Activated CD4-positive, alpha-beta T cell treated with anti-CD3 and anti-CD28 coated beads for 1 hour (primary cell): ENCODE measurements at regions not wholly inside any gene's neighbourhood (a gene's known extent, or its start where the extent isn't known, plus 50 kb on each side); places are given as distances from the start of the nearest gene placed in this dataset.

Source experiments
- DNase-seq: peaks from one replicate; pipeline ENCODE4 v3.0.0-alpha.2; 2020

- no peak for DNase-seq
These were observed 208.2 kb downstream of the KIF26A start for GRCh38 chr14:104346608-104347007.

DNA sequence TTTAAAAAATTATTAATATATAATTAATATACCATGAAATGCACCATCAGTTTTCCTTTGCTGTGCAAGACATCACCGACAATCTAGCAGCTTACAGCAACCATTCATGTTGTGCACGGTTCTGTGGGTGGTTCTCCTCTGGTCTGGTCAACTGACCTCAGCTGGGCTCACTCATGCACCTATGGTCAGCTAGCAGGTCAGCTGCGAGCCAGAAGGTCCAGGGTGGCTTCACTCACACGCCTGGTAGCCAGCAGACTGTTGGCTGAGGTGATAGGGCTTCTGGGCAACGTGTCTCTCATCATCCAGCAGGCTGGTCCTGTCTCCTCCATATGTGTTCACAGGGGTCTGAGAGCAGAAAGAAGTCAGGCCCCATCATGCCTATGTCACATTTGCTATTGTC is 210.4 kb downstream of the KIF26A start:
- no peak for DNase-seq

- no peak for DNase-seq
These were observed 211.6 kb downstream of the KIF26A start for GRCh38 chr14:104349950-104350349.

GRCh38 chr14:104350463-104351185 is 212.2 kb downstream of the KIF26A start:
- DNase-seq = no peak

DNA sequence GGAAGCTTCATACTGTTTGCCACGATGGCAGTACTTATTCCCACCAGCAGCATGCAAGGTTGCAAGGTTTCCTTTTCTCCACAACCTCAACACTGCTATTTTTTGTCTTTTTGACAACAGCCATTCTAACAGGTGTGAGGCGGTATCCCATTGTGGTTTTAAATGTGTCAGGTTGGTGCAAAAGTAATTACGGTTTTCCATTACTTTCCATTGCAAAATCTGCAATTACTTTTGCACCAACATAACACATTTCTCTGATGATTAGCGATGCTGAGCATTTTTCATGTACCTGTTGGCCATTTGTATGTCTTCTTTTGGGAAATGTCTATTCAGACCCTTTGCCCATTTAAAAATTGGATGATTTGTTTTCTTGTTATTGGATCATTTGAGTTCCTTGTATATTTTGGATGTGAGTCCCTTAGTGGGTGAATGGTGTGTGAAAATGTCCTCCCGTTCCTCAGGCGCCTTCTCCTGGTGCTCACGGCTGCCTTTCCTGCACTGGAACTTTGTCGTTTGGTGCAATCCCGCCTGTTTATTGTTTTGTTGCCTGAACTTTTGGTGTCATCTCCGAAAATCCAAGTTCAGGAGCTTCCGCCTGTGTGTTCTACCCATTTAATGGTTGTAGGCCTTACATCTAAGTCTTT is 213.6 kb downstream of the KIF26A start:
- no peak for DNase-seq

- DNase-seq = no peak
These were observed 214.3 kb downstream of the KIF26A start for GRCh38 chr14:104352493-104353220.

DNA sequence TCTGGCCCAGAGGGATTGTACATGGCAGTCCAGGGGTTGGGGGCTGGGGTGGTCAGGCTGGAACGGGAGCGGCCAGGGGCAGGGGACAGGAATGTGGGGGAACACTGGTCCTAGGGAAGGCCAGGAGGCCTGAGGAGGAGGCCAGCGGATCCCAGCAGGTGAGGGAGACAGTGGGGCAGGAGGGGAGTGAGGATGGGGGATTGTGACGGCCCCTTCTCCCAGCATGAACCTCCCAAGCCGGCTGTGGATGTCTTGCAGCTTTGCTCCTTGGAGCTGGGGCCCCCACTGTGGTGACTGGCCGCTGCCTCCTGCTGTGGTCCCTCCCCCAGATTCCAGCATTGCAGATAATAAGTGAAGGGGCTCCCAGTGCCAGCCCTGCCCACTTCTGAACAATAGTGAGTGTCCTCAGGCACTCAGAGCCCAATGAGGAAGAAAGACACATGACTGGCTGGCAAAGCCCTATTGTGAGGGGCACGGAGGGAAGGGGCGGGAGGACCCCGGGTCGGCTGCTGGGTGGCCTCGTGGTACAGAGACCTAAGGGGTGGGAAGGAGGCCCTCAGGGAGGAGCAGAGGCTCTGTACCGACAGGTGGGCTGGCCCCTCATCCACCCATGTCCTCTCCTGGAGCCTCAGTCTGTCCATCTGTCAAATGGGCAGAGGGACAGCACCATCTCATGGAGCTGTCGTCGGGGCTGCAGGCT is 215.0 kb downstream of the KIF26A start:
- DNase-seq = no peak

GRCh38 chr14:104353921-104354701 is 215.7 kb downstream of the KIF26A start:
- no peak for DNase-seq

DNA sequence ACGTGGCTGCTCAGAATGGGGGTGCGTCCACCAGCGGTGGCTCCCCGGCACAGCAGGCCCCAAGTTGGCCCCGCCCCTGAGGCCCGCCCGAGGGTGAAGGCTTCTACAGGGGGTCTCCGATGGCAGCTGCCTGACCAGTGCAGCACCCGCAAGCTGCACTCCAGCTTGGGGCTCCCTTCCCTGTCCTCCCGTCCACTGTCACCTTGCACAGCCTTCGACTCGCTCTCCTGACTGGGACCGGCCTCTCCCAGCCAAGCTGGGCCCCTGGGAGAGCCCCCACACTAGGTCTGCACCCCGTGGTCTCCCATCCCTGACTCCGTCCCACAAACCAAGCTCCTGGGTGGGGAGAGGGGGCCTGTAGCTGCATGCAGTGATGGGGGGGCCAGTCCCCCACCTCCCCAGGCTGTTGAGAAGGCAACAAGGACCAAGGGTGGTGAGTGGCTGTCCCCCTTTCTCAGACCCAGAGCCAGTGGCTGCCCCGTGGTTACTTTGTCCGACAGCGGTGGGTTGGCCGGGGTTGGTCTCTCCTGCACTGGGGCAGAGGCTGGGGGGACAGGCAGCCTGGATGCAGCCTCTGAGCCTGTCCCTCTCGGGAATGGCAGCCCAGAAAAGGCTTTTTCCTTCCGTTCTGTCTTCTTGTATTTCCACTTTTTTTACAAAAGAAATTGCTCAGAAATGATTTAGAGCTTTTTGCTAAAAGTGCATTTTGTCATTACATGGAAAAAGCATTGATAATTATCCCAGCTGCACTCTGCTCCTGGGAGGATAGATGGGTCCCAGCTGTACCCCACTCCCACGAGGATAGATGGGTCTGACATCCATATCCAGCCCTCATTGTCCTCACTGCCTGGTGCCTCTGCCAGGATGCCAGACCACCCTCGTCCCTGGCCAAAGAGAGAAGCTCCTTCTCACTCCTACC is 217.0 kb downstream of the KIF26A start:
- DNase-seq = no peak

DNA sequence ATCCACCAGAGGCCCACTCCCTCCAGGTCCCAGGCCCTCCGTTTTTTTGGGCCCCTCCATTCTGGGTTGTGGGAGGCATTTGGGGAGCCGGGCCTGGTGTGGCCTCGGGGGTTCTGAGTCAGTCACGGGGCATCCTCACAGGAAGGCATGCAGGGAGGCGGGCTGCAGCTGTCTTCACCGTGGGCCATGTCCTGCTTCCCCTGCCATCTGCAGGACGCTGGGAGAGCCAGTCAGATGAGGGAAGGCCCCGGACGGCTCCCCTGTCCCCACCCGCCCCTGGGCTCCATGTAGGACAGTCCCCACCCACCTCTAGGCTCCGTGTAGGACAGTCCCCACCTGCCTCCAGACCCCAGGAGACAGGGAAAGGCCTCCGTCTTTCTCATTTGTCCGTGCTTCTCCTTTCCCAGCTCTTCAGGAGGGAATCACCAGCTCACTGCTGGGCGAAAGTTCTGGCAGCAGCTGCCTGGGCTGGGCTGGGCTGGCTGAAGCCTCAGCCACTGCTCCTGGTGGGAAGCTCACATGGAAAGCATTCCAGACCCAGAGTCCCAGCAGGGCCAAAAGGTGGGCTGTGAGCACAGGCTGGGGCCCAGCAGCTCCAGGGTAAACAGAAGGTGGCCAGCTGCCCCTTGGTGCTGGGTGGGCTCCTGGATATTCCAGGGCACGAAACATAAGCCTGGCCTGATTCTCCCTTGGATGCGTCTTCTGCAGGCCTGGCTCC is 217.8 kb downstream of the KIF26A start:
- no peak for DNase-seq

DNA sequence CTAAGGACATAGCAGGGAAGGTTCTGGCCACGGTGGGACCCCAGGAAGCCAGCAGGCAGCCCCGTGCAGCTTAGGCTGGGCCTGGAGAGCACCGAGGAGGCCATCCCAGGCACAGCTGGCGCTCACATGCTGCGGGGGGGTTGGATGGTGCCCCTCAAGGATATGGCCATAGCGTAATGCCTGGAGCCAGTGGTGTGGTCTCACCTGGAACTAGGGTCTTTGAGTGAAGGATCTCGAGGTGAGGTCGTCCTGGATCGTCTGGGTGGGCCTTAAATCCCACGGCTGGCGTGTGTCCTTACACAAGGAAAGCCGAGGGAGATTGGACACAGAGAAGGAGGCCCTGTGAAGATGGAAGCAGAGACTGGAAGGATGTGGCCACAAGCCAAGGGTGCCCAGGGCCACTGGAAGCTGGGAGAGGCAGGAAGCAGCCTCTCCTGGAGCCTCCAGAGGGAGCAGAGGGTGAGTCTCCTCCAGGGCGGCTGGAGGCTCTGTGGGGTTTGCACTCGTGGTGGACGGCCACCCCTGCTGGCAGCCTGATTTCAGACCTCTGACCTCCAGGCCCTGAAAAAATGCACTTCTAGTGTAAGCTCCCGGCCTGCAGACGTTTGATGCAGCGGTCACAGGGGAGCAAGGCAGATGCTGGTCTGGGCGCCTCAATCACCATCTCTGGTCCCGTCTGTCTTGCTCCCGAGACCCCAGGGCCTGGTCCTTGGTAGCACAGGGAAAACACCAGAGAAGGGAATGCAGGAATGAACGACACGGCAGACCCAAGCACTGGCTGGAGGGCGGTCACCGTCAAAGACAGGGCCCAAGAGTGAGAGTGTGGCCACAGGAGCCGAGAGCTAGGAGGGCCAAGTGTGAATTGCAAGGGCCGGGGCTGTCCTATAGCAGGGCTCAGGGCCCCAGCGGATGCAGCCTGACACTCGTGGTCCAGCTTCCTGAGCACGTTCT is 218.6 kb downstream of the KIF26A start:
- no peak for DNase-seq

- no peak for DNase-seq
These were observed 219.5 kb downstream of the KIF26A start for GRCh38 chr14:104357689-104358527.

DNA sequence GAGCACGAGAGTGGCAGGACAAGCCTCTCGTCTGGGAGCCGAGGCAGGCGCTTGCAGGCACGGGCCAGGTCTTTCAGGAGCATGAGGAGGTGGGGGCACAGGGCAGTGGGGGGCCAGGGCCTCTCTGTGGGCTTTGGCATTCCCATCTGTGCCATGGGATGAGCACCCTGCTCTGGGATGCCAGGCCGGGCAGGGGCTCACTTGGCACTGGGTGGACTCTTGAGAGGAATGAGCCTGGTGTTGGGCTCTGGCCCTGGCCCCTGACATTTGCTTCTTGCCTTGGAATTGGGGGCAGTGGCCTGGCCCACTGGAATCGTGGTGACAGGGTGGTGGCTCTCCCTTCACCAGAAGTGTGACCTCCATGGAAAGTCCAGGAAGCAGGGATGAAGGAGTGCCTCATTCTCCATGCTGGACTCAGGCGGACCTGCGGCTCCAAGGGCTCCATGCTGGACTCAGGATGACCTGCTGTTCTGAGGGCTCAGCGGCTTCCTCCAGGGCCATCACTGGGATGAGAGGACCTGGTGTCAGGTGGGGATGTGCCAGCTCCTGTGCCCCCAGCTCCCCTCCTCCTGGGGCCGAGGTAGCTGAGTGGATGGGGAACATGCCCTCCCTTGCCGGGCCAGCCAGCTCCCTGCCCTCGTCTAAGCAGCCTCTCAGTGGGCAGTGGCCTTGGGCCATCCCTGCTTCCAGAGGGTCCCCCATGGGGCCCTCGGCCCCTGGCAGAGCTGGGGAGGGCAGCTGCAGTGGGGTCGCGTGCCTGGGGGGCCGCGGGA is 220.3 kb downstream of the KIF26A start:
- no peak for DNase-seq

- no peak for DNase-seq
These were observed 220.1 kb upstream of the C14orf180 start for GRCh38 chr14:104359301-104359968.

GRCh38 chr14:104359969-104360442 is 219.6 kb upstream of the C14orf180 start:
- no peak for DNase-seq

DNA sequence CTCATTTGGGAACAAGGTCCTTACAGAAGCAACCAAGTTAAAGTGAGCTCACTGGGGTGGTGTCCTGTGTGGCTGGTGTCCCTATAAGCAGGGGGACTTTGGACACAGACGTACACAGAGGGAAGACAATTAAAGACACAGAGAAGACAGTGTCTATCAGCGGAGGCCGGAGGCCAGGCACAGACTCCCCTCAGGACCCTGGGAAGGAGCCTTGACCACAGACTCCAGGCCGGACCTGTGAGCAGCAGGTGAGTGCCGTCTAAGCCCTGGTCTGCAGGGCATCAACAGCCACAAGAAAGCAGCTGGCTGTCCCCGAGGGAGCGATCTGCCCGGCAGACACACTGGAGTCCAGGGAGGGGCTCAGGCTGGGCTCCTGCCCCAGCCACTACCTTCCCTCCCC is 219.1 kb upstream of the C14orf180 start:
- no peak for DNase-seq

GRCh38 chr14:104361101-104361591 is 218.4 kb upstream of the C14orf180 start:
- DNase-seq = no peak
